WTC11 (cell line): ENCODE measurements at regions not wholly inside any gene's neighbourhood (a gene's known extent, or its start where the extent isn't known, plus 50 kb on each side); places are given as distances from the start of the nearest gene placed in this dataset.

ENCODE experiments used
- ATAC-seq: fragments of 200-7000 bp; cut with Tn5 transposase; 2 replicates; pipeline ENCODE4 v1.10.0; 2021; ENCODE audit warnings: mild to moderate bottlenecking, moderate library complexity
- CTCF ChIA-PET: fragments of 300-600 bp; sonication (Branson Sonifier 250); formaldehyde crosslinking; loops from one replicate; lab custom pipeline; 2021; ENCODE audit warnings: antibody characterized with exemption; lab: Charles Lee
- POLR2A ChIA-PET: fragments of 350-600 bp; sonication (Branson Sonifier 250); formaldehyde crosslinking; loops from one replicate; lab custom pipeline; 2021; ENCODE audit warnings: antibody characterized with exemption; lab: Charles Lee
- DNase-seq: peaks from one replicate; pipeline ENCODE4 v3.0.0; 2021; ENCODE audit warnings: low spot score
- H3K27ac Mint-ChIP-seq: 2 replicates; pipeline ENCODE4 v1.8.0; 2021; ENCODE audit warnings: mixed read lengths
- H3K27me3 Mint-ChIP-seq: 2 replicates; pipeline ENCODE4 v1.8.0; 2021; ENCODE audit warnings: low read depth, mild to moderate bottlenecking, moderate library complexity, mixed read lengths
- H3K36me3 Mint-ChIP-seq: 2 replicates; pipeline ENCODE4 v1.8.0; 2021; ENCODE audit warnings: mixed read lengths
- H3K4me1 Mint-ChIP-seq: 2 replicates; pipeline ENCODE4 v1.8.0; 2022; ENCODE audit warnings: mixed read lengths
- H3K4me3 Mint-ChIP-seq: 2 replicates; pipeline ENCODE4 v1.8.0; 2021; ENCODE audit warnings: mild to moderate bottlenecking, moderate library complexity, mixed read lengths
- H3K9me3 Mint-ChIP-seq: 2 replicates; pipeline ENCODE4 v1.8.0; 2021; ENCODE audit warnings: mixed read lengths
- AFF4 ChIP-seq: sonication (generic); formaldehyde crosslinking; IDR thresholded peaks from 2 replicates; pipeline ENCODE4 v1.8.1; 2023; ENCODE audit warnings: mild to moderate bottlenecking, missing genetic modification reagents, borderline replicate concordance
- ARID4B ChIP-seq: sonication (generic); formaldehyde crosslinking; IDR thresholded peaks from 2 replicates; pipeline ENCODE4 v1.8.0; 2023; ENCODE audit warnings: missing genetic modification reagents, mild to moderate bottlenecking, borderline replicate concordance
- CREB1 ChIP-seq: sonication (generic); formaldehyde crosslinking; IDR thresholded peaks from 2 replicates; pipeline ENCODE4 v1.8.0; 2023; ENCODE audit warnings: mild to moderate bottlenecking, missing genetic modification reagents
- ERG ChIP-seq: fragments of 250-450 bp; sonication (Bioruptor Pico); IDR thresholded peaks from 2 replicates; pipeline ENCODE4 v1.8.0; 2021; ENCODE audit warnings: mild to moderate bottlenecking
- FOXJ3 ChIP-seq: sonication (generic); formaldehyde crosslinking; IDR thresholded peaks from 2 replicates; pipeline ENCODE4 v1.9.0; 2021; ENCODE audit warnings: missing genetic modification reagents, mild to moderate bottlenecking, borderline replicate concordance
- HMGA2 ChIP-seq: fragments of 250-450 bp; sonication (Bioruptor Pico); IDR thresholded peaks from 2 replicates; pipeline ENCODE4 v1.4.0; 2021; ENCODE audit warnings: mild to moderate bottlenecking, moderate library complexity
- IRF2 ChIP-seq: sonication (generic); formaldehyde crosslinking; IDR thresholded peaks from 2 replicates; pipeline ENCODE4 v1.8.0; 2022; ENCODE audit warnings: low read depth, missing genetic modification reagents, borderline replicate concordance
- PRDM15 ChIP-seq: sonication (generic); formaldehyde crosslinking; IDR thresholded peaks from 2 replicates; pipeline ENCODE4 v1.8.0; 2022; ENCODE audit warnings: missing genetic modification reagents
- PRRX2 ChIP-seq: fragments of 250-450 bp; sonication (Bioruptor Pico); IDR thresholded peaks from 2 replicates; pipeline ENCODE4 v1.8.0; 2021; ENCODE audit warnings: mild to moderate bottlenecking
- SMAD4 ChIP-seq: sonication (generic); formaldehyde crosslinking; IDR thresholded peaks from 2 replicates; pipeline ENCODE4 v1.8.0; 2022; ENCODE audit warnings: mild to moderate bottlenecking, missing genetic modification reagents
- ZNF121 ChIP-seq: sonication (generic); formaldehyde crosslinking; IDR thresholded peaks from 2 replicates; pipeline ENCODE4 v1.8.0; 2023; ENCODE audit warnings: missing genetic modification reagents
- ZNF138 ChIP-seq: sonication (generic); formaldehyde crosslinking; conservative IDR thresholded peaks from 2 replicates; pipeline ENCODE4 v1.8.1; 2022; ENCODE audit warnings: mild to moderate bottlenecking, moderate library complexity, missing genetic modification reagents
- ZNF416 ChIP-seq: fragments of 250-450 bp; sonication (Bioruptor Pico); IDR thresholded peaks from 2 replicates; pipeline ENCODE4 v1.9.0; 2021; ENCODE audit warnings: mild to moderate bottlenecking, inconsistent platforms
- ZNF423 ChIP-seq: fragments of 250-450 bp; sonication (Bioruptor Pico); IDR thresholded peaks from 2 replicates; pipeline ENCODE4 v2.1.2; 2022; ENCODE audit warnings: mild to moderate bottlenecking, moderate library complexity

- no peaks in the 10 kb centered on the region for H3K4me1 Mint-ChIP-seq
- POLR2A ChIA-PET: no interaction called here
- CTCF ChIA-PET: no interaction called here
- ATAC-seq (no peak), DNase-seq (no peak)
- no peak for TF ChIP-seq ZNF423 (CRISPR knock-in tag)
- TF ChIP-seq SMAD4 (CRISPR knock-in tag): no peak
- TF ChIP-seq HMGA2 (CRISPR knock-in tag): no peak
- no peak for TF ChIP-seq ARID4B (CRISPR knock-in tag)
- no peak for TF ChIP-seq ZNF416 (CRISPR knock-in tag)
- no peak for TF ChIP-seq IRF2 (CRISPR knock-in tag)
- TF ChIP-seq PRRX2 (CRISPR knock-in tag): no peak
- TF ChIP-seq AFF4 (CRISPR knock-in tag): no peak
- TF ChIP-seq FOXJ3 (CRISPR knock-in tag): no peak
- no peak overlapping the region for H3K27ac Mint-ChIP-seq
- H3K36me3 Mint-ChIP-seq: no peaks in the 10 kb centered on the region
- no peaks in the 10 kb centered on the region for H3K27me3 Mint-ChIP-seq
- H3K4me3 Mint-ChIP-seq: no peak overlapping the region
- no peaks in the 10 kb centered on the region for H3K9me3 Mint-ChIP-seq
Observed at GRCh38 chr4:34649716-34650115, 1594.6 kb downstream of the ARAP2 start.

GRCh38 chr4:34664051-34664450 is 1580.3 kb downstream of the ARAP2 start:
- no peaks in the 10 kb centered on the region for H3K4me1 Mint-ChIP-seq
- no peak for ATAC-seq
- no peaks in the 10 kb centered on the region for H3K9me3 Mint-ChIP-seq
- no peaks in the 10 kb centered on the region for H3K27me3 Mint-ChIP-seq
- no peak for DNase-seq
- H3K27ac Mint-ChIP-seq: no peak overlapping the region
- ChIA-PET POLR2A (no interaction called here), CTCF (no interaction called here)
- H3K4me3 Mint-ChIP-seq: no peak overlapping the region
- no peaks in the 10 kb centered on the region for H3K36me3 Mint-ChIP-seq
- no peak for TF ChIP-seq ZNF121 (CRISPR knock-in tag)

- DNase-seq: no peak
- TF ChIP-seq ERG (no peak), CREB1 (CRISPR knock-in tag) (no peak), PRDM15 (CRISPR knock-in tag) (no peak), ZNF138 (no peak)
- TF ChIP-seq, all 79 proteins: peak for 0
- H3K4me1 Mint-ChIP-seq: peaks cover 6% of the 10 kb centered on the region
- ChIA-PET POLR2A (no interaction called here), CTCF (no interaction called here)
- peak; percentile 61 for ATAC-seq
- H3K4me3 Mint-ChIP-seq: no peak overlapping the region
- H3K9me3 Mint-ChIP-seq: no peaks in the 10 kb centered on the region
- no peaks in the 10 kb centered on the region for H3K27me3 Mint-ChIP-seq
- no peaks in the 10 kb centered on the region for H3K36me3 Mint-ChIP-seq
- 0 out of 2 replicates have a peak overlapping the region, but pooled peaks have one; percentile 10 for H3K27ac Mint-ChIP-seq
Observed at GRCh38 chr4:34676400-34676799, 1567.9 kb downstream of the ARAP2 start.
